B cell (primary cell): ENCODE measurements at regions not wholly inside any gene's neighbourhood (a gene's known extent, or its start where the extent isn't known, plus 50 kb on each side); places are given as distances from the start of the nearest gene placed in this dataset.
"Not testable (repeated sequence)": the region's sequence is repeated elsewhere in the genome, so short reads cannot be mapped to it uniquely, and the experiment has no call there.

ENCODE experiments used
- EZH2 ChIP-seq: IDR thresholded peaks from 2 replicates; pipeline ENCODE4 v1.6.1; 2012; ENCODE audit warnings: borderline replicate concordance, low read depth, mild to moderate bottlenecking, moderate library complexity, low read length; ENCODE audit not compliant: insufficient read depth, poor library complexity, severe bottlenecking
- TF ChIP-seq, protein P1 (sequence below): fragments of 200-600 bp; IDR thresholded peaks from one replicate; pipeline ENCODE4 v1.8.0; 2022; ENCODE audit warnings: antibody characterized with exemption, mild to moderate bottlenecking

DNA sequence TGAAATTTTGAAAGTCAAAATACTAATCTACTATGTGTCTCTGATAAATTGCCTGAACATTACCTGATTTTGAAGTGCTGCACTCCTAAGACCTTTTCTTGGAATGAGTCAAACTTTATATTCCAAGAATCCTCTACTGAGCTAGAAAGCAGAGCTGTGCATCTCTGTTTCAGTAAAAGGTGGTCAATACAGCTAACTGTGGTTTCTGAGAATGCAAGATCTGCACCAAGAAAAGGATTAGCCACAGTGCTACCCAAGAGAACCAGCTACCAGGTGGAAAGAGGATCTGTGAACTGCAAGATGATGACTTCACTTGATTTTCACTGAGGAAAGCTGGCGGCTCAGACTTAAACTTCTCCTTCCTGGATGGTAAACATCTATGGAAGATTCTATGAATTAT is 289.3 kb downstream of the LIPI start:
- TF ChIP-seq, protein P1, sequence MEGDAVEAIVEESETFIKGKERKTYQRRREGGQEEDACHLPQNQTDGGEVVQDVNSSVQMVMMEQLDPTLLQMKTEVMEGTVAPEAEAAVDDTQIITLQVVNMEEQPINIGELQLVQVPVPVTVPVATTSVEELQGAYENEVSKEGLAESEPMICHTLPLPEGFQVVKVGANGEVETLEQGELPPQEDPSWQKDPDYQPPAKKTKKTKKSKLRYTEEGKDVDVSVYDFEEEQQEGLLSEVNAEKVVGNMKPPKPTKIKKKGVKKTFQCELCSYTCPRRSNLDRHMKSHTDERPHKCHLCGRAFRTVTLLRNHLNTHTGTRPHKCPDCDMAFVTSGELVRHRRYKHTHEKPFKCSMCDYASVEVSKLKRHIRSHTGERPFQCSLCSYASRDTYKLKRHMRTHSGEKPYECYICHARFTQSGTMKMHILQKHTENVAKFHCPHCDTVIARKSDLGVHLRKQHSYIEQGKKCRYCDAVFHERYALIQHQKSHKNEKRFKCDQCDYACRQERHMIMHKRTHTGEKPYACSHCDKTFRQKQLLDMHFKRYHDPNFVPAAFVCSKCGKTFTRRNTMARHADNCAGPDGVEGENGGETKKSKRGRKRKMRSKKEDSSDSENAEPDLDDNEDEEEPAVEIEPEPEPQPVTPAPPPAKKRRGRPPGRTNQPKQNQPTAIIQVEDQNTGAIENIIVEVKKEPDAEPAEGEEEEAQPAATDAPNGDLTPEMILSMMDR: not testable (repeated sequence)
- TF ChIP-seq EZH2: not testable (repeated sequence)
